PFSK-1 (cell line): ENCODE measurements at regions not wholly inside any gene's neighbourhood (a gene's known extent, or its start where the extent isn't known, plus 50 kb on each side); places are given as distances from the start of the nearest gene placed in this dataset.

Experiments
- FOXP2 ChIP-seq: optimal IDR thresholded peaks from 2 replicates; pipeline ENCODE3; 2011; ENCODE audit warnings: borderline replicate concordance, control low read depth, inconsistent platforms; ENCODE audit not compliant: insufficient read depth; ENCODE audit errors: extremely low read length, extremely low read depth
- POLR2AphosphoS5 ChIP-seq: IDR thresholded peaks from 2 replicates; pipeline ENCODE4 v1.6.1; 2012; ENCODE audit warnings: low read depth, mild to moderate bottlenecking, control low read depth, low read length, moderate library complexity
- REST ChIP-seq, 2 experiments: IDR thresholded peaks; 2 replicates each; pipeline versions ENCODE4 v1.6.1 to v1.8.0; 2011 to 2012; ENCODE audit warnings: low read depth in 2 of 2, low read length in 2 of 2, control low read depth in 1 of 2, inconsistent platforms in 1 of 2, mild to moderate bottlenecking in 1 of 2, moderate library complexity in 1 of 2; ENCODE audit not compliant: insufficient read depth in 1 of 2
- SIN3A ChIP-seq: IDR thresholded peaks from 2 replicates; pipeline ENCODE4 v1.6.1; 2012; ENCODE audit warnings: mild to moderate bottlenecking, low read length, moderate library complexity, borderline replicate concordance; ENCODE audit not compliant: insufficient read depth
- TAF1 ChIP-seq: IDR thresholded peaks from 2 replicates; pipeline ENCODE4 v1.6.1; 2012; ENCODE audit warnings: low read length, control low read depth, borderline replicate concordance; ENCODE audit not compliant: insufficient read depth

GRCh38 chr3:110479731-110480130, 591.9 kb upstream of the NECTIN3 start:
- TF ChIP-seq TAF1 (no peak), REST (IDR thresholded peaks at IDR 0.05; ENCODE audit: insufficient read depth in 1 of 2, low read depth in 2 of 2, low read length in 2 of 2) (no peak), FOXP2 (no peak), SIN3A (no peak), POLR2AphosphoS5 (no peak)

GRCh38 chr3:110485389-110485788, 586.2 kb upstream of the NECTIN3 start:
- no peak for TF ChIP-seq POLR2AphosphoS5
- no peak for TF ChIP-seq TAF1
- TF ChIP-seq SIN3A: no peak
- TF ChIP-seq FOXP2: no peak
- no peak for TF ChIP-seq REST (IDR thresholded peaks at IDR 0.05; ENCODE audit: insufficient read depth in 1 of 2, low read depth in 2 of 2, low read length in 2 of 2)

- no peak for TF ChIP-seq SIN3A
- no peak for TF ChIP-seq TAF1
- no peak for TF ChIP-seq FOXP2
- no peak for TF ChIP-seq REST (IDR thresholded peaks at IDR 0.05; ENCODE audit: insufficient read depth in 1 of 2, low read depth in 2 of 2, low read length in 2 of 2)
- TF ChIP-seq POLR2AphosphoS5: no peak
These were observed 583.8 kb upstream of the NECTIN3 start for GRCh38 chr3:110487840-110488239.

- no peak for TF ChIP-seq SIN3A
- no peak for TF ChIP-seq REST (IDR thresholded peaks at IDR 0.05; ENCODE audit: insufficient read depth in 1 of 2, low read depth in 2 of 2, low read length in 2 of 2)
- no peak for TF ChIP-seq TAF1
- no peak for TF ChIP-seq POLR2AphosphoS5
- no peak for TF ChIP-seq FOXP2
These were observed 580.2 kb upstream of the NECTIN3 start for GRCh38 chr3:110491413-110491812.

GRCh38 chr3:110492876-110493275, 578.7 kb upstream of the NECTIN3 start:
- TF ChIP-seq TAF1: no peak
- TF ChIP-seq REST (IDR thresholded peaks at IDR 0.05; ENCODE audit: insufficient read depth in 1 of 2, low read depth in 2 of 2, low read length in 2 of 2): no peak
- no peak for TF ChIP-seq FOXP2
- TF ChIP-seq POLR2AphosphoS5: no peak
- no peak for TF ChIP-seq SIN3A
